NCI-H2227 (cell line): ENCODE measurements at regions not wholly inside any gene's neighbourhood (a gene's known extent, or its start where the extent isn't known, plus 50 kb on each side); places are given as distances from the start of the nearest gene placed in this dataset.
"Not testable (repeated sequence)": the region's sequence is repeated elsewhere in the genome, so short reads cannot be mapped to it uniquely, and the experiment has no call there.

Experiments used
- DNase-seq: peaks from one replicate; lab custom pipeline; 2025; ENCODE audit not compliant: unreplicated experiment; lab: John Stamatoyannopoulos, UW

DNA sequence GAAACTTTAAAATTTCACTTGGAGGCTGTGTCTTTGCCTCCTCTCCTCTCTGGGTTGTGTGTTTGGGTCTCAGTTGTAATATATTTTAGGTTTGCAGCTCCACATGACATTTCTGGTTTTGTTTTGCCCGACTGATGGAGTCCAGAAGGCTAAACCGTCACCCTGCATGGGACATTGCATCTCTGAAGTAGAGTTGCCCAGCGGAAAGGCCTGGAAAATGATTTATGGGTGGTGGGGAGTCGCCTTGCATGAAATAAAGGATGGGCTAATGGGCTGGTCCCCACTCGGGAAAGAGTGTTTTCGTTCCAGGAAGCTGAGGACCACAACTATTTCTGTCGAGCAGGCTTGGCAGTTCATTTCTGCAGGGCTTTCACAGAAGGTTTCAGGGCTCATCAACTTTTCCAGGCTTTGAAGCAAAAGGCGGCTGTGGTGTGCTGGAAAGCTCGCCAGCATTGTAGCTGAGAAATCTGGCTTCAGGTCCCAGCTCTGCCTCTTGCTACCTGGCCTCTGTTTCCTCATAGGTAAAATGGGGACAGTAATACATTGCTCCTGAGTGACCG, 74.8 kb upstream of the GSC start:
- DNase-seq = no peak

GRCh38 chr14:94840467-94840866, 70.6 kb upstream of the GSC start:
- DNase-seq = no peak

- DNase-seq = no peak
These were observed 69.4 kb upstream of the GSC start for GRCh38 chr14:94839348-94839747.

GRCh38 chr14:94836849-94837248, 66.9 kb upstream of the GSC start:
- no peak for DNase-seq

DNA sequence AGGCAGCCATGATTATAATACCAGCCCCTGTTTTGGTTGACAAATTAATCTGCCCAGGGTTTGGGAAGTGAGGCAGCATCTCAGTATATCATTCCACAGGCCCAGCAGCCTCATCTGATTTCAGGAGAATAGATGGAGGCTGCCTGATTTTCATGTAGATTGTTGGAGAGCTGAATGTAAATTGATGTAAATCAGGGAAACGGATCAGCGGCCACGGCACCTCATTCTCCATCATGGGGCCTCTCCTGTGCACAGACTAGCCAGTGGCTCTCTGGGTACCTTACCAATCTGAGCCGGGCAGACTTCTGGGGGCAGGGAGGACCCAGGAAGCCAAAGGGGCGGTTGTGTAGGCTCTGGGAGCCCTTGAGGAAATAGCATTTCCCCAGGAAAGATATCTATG, 63.7 kb upstream of the GSC start:
- DNase-seq = no peak

DNA sequence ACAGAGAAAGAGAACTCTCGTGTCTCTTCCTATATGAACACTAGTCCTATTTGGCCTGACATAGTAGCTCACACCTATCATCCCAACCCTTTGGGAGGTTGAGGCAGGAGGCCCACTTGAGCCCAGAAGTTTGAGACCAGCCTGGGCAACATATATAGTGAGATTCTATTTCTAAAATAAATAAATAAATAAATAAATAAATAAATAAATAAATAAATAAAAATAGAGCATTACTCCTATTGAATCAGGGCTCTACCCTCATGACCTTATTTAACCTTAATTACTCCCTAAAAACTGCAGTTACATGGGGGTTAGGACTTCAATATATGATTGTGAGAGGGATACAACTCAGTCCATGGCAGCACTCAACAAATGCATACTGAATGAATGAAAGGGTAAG, 61.2 kb upstream of the GSC start:
- no peak for DNase-seq

- DNase-seq = no peak
These were observed 58.0 kb upstream of the GSC start for GRCh38 chr14:94827711-94828447.

GRCh38 chr14:94826774-94827173, 56.9 kb upstream of the GSC start:
- DNase-seq = no peak

- no peak for DNase-seq
These were observed 53.8 kb upstream of the GSC start for GRCh38 chr14:94823556-94824341.

GRCh38 chr14:94821705-94822104, 51.8 kb upstream of the GSC start:
- DNase-seq = no peak

DNA sequence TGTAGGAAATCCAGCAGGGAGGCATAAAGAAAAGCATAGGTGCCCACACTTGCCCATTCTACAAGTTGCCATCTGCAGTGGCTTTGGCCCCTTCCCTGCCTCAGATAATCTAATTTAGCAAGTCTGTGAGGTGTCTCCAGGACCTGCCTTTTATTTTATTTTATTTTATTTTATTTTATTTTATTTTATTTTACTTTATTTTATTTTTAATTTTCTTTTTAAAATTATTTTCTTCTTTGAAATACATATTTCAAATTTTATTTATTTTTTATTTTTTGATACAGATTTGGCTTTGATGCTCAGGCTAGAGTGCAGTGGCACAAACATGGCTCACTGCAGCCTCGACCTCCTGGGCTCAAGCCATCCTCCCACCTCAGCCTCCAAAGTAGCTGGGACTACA, 51.0 kb upstream of the GSC start:
- DNase-seq = not testable (repeated sequence)
